ENCODE measurements at regions not wholly inside any gene's neighbourhood (a gene's known extent, or its start where the extent isn't known, plus 50 kb on each side); places are given as distances from the start of the nearest gene placed in this dataset.

DNA sequence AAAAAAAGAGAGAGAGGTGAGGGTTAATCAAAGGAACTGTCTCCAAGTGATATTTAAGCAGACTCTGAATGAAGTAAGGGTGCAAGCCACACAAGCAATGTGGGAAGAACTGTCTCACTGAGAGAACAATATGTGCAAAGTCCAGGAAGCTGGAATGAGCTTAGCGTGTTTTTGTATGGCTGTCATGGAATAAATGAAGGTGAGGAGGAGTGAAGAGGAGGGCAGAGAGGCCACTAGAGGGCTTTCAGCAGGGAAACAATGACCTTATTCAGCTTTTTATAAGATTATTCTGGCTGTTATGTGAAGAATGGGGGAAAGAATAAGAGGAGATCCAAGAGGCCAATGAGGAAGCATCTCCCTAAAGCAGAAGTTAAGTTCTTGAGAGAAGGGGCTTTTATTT lies 86.9 kb upstream of the COL8A1 start:
- TF ChIP-seq, protein P1, sequence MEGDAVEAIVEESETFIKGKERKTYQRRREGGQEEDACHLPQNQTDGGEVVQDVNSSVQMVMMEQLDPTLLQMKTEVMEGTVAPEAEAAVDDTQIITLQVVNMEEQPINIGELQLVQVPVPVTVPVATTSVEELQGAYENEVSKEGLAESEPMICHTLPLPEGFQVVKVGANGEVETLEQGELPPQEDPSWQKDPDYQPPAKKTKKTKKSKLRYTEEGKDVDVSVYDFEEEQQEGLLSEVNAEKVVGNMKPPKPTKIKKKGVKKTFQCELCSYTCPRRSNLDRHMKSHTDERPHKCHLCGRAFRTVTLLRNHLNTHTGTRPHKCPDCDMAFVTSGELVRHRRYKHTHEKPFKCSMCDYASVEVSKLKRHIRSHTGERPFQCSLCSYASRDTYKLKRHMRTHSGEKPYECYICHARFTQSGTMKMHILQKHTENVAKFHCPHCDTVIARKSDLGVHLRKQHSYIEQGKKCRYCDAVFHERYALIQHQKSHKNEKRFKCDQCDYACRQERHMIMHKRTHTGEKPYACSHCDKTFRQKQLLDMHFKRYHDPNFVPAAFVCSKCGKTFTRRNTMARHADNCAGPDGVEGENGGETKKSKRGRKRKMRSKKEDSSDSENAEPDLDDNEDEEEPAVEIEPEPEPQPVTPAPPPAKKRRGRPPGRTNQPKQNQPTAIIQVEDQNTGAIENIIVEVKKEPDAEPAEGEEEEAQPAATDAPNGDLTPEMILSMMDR (IDR thresholded peaks at IDR 0.05; ENCODE audit: insufficient read depth, low read depth, low read length): peak; percentile 20
- TF ChIP-seq EZH2 (IDR thresholded peaks at IDR 0.05; ENCODE audit: insufficient read depth, low read length): no peak
